ENCODE measurements at regions not wholly inside any gene's neighbourhood (a gene's known extent, or its start where the extent isn't known, plus 50 kb on each side); places are given as distances from the start of the nearest gene placed in this dataset.

- no peak overlapping the region for H3K27ac Mint-ChIP-seq (ENCODE audit: unreplicated experiment)
- H3K4me3 Mint-ChIP-seq (ENCODE audit: unreplicated experiment), result no peak overlapping the region
- peaks cover 3% of the 10 kb centered on the region for H3K27me3 Mint-ChIP-seq (ENCODE audit: unreplicated experiment)
- no peaks in the 10 kb centered on the region for H3K4me1 Mint-ChIP-seq (ENCODE audit: low read depth, unreplicated experiment)
- H3K9me3 Mint-ChIP-seq (ENCODE audit: unreplicated experiment), result peaks cover 2% of the 10 kb centered on the region
- no peak for TF ChIP-seq CTCF (IDR thresholded peaks at IDR 0.05; ENCODE audit: partially characterized antibody, unreplicated experiment)
- no peak for DNase-seq
- H3K36me3 Mint-ChIP-seq (ENCODE audit: unreplicated experiment), result peaks cover 4% of the 10 kb centered on the region
These were observed 117.2 kb downstream of the IL20RB start for GRCh38 chr3:137075020-137075419.

GRCh38 chr3:137078040-137078439 is 120.3 kb downstream of the IL20RB start:
- no peak overlapping the region for H3K4me3 Mint-ChIP-seq (ENCODE audit: unreplicated experiment)
- DNase-seq, result no peak
- H3K27ac Mint-ChIP-seq (ENCODE audit: unreplicated experiment), result no peak overlapping the region
- H3K4me1 Mint-ChIP-seq (ENCODE audit: low read depth, unreplicated experiment), result no peaks in the 10 kb centered on the region
- peaks cover 3% of the 10 kb centered on the region for H3K27me3 Mint-ChIP-seq (ENCODE audit: unreplicated experiment)
- no peaks in the 10 kb centered on the region for H3K36me3 Mint-ChIP-seq (ENCODE audit: unreplicated experiment)
- TF ChIP-seq CTCF (IDR thresholded peaks at IDR 0.05; ENCODE audit: partially characterized antibody, unreplicated experiment), result no peak
- H3K9me3 Mint-ChIP-seq (ENCODE audit: unreplicated experiment), result peaks cover 2% of the 10 kb centered on the region

- Mint-ChIP-seq H3K36me3 (ENCODE audit: unreplicated experiment) (no peaks in the 10 kb centered on the region), H3K4me3 (ENCODE audit: unreplicated experiment) (no peak overlapping the region), H3K27ac (ENCODE audit: unreplicated experiment) (no peak overlapping the region), H3K4me1 (ENCODE audit: low read depth, unreplicated experiment) (no peaks in the 10 kb centered on the region), H3K9me3 (ENCODE audit: unreplicated experiment) (peaks cover 2% of the 10 kb centered on the region), H3K27me3 (ENCODE audit: unreplicated experiment) (peaks cover 3% of the 10 kb centered on the region)
- no peak for DNase-seq
- no peak for TF ChIP-seq CTCF (IDR thresholded peaks at IDR 0.05; ENCODE audit: partially characterized antibody, unreplicated experiment)
These were observed 121.8 kb downstream of the IL20RB start for GRCh38 chr3:137079571-137079970.

GRCh38 chr3:137081711-137082110 is 123.9 kb downstream of the IL20RB start:
- no peaks in the 10 kb centered on the region for H3K36me3 Mint-ChIP-seq (ENCODE audit: unreplicated experiment)
- no peak overlapping the region for H3K4me3 Mint-ChIP-seq (ENCODE audit: unreplicated experiment)
- H3K27me3 Mint-ChIP-seq (ENCODE audit: unreplicated experiment), result no peaks in the 10 kb centered on the region
- H3K27ac Mint-ChIP-seq (ENCODE audit: unreplicated experiment), result no peak overlapping the region
- DNase-seq, result no peak
- no peaks in the 10 kb centered on the region for H3K4me1 Mint-ChIP-seq (ENCODE audit: low read depth, unreplicated experiment)
- H3K9me3 Mint-ChIP-seq (ENCODE audit: unreplicated experiment), result no peaks in the 10 kb centered on the region
- no peak for TF ChIP-seq CTCF (IDR thresholded peaks at IDR 0.05; ENCODE audit: partially characterized antibody, unreplicated experiment)

GRCh38 chr3:137082763-137083162 is 125.0 kb downstream of the IL20RB start:
- no peak for DNase-seq
- Mint-ChIP-seq H3K36me3 (ENCODE audit: unreplicated experiment) (no peaks in the 10 kb centered on the region), H3K27me3 (ENCODE audit: unreplicated experiment) (no peaks in the 10 kb centered on the region), H3K9me3 (ENCODE audit: unreplicated experiment) (no peaks in the 10 kb centered on the region), H3K4me1 (ENCODE audit: low read depth, unreplicated experiment) (no peaks in the 10 kb centered on the region), H3K27ac (ENCODE audit: unreplicated experiment) (no peak overlapping the region), H3K4me3 (ENCODE audit: unreplicated experiment) (no peak overlapping the region)
- TF ChIP-seq CTCF (IDR thresholded peaks at IDR 0.05; ENCODE audit: partially characterized antibody, unreplicated experiment), result no peak
